GM12878 (cell line): ENCODE measurements at regions not wholly inside any gene's neighbourhood (a gene's known extent, or its start where the extent isn't known, plus 50 kb on each side); places are given as distances from the start of the nearest gene placed in this dataset.

ENCODE experiments used
- ATAC-seq: fragments of 200-7000 bp; cut with Tn5 transposase; 3 replicates; pipeline ENCODE4 v1.9.1; 2020; ENCODE audit warnings: mild to moderate bottlenecking, moderate library complexity
- BruUV-seq: library from RNA; stranded (reverse); fragments of 400-500 nt; replicated peaks from 2 replicates; lab custom pipeline; 2021; lab: Mats Ljungman, UMichigan
- CTCF ChIA-PET: fragments of 300-600 bp; sonication (Branson Sonifier 250); formaldehyde crosslinking; extraction: SDS; loops from one replicate; lab custom pipeline; 2021; ENCODE audit warnings: inconsistent platforms; lab: Yijun Ruan, JAX
- POLR2A ChIA-PET: fragments of 350-600 bp; formaldehyde crosslinking; extraction: SDS; loops from one replicate; lab custom pipeline; 2021; ENCODE audit warnings: inconsistent platforms; lab: Charles Lee
- RAD21 ChIA-PET: fragments of 300-600 bp; sonication (Branson Sonifier 250); formaldehyde crosslinking; loops from one replicate; lab custom pipeline; 2023; ENCODE audit warnings: antibody characterized with exemption; ENCODE audit not compliant: unreplicated experiment; lab: Charles Lee
- SMC1A ChIA-PET: fragments of 300-600 bp; sonication (Branson Sonifier 250); formaldehyde crosslinking; loops from one replicate; lab custom pipeline; 2023; ENCODE audit not compliant: unreplicated experiment, uncharacterized antibody; lab: Charles Lee
- DNase-seq: peaks from one replicate; pipeline ENCODE4 v3.0.0-alpha.2; 2011; ENCODE audit warnings: low read depth, low spot score
- FAIRE-seq: peaks from 3 replicates; lab custom pipeline; 2011; peaks lifted over from hg19 to GRCh38; lab: Jason Lieb, UNC
- H2AFZ ChIP-seq: 2 replicates; pipeline ENCODE4 v1.6.0; 2011; ENCODE audit warnings: low read depth, low read length, control low read depth; ENCODE audit not compliant: control insufficient read depth
- H3K27ac ChIP-seq: 2 replicates; pipeline ENCODE4 v1.5.1; 2011; ENCODE audit warnings: control low read depth; ENCODE audit not compliant: control insufficient read depth, insufficient read depth
- H3K27me3 ChIP-seq, 2 experiments: replicated peaks in 1 of 2; 2 replicates each; pipeline versions ENCODE4 v1.6.0 to v1.6.1; 2011; ENCODE audit warnings: low read length in 1 of 2; ENCODE audit not compliant: control insufficient read depth in 2 of 2, insufficient read depth in 2 of 2
- H3K36me3 ChIP-seq, 2 experiments: 2 replicates each; pipeline ENCODE4 v1.5.1; 2011; ENCODE audit warnings: low read length in 1 of 2; ENCODE audit not compliant: control insufficient read depth in 2 of 2, insufficient read depth in 2 of 2
- H3K4me1 ChIP-seq: 2 replicates; pipeline ENCODE4 v1.6.1; 2011; ENCODE audit warnings: mild to moderate bottlenecking, low read length, moderate library complexity, mixed read lengths; ENCODE audit not compliant: control insufficient read depth, insufficient read depth
- H3K4me2 ChIP-seq: 2 replicates; pipeline ENCODE4 v1.6.0; 2011; ENCODE audit warnings: control low read depth; ENCODE audit not compliant: control insufficient read depth, insufficient read depth
- H3K4me3 ChIP-seq: fragments of 200-600 bp; sonication (generic); 2 replicates; pipeline ENCODE4 v1.5.1; 2016
- H3K79me2 ChIP-seq: 2 replicates; pipeline ENCODE4 v1.6.0; 2011; ENCODE audit warnings: low read length; ENCODE audit not compliant: control insufficient read depth, insufficient read depth
- H3K9ac ChIP-seq: 2 replicates; pipeline ENCODE4 v1.8.0; 2011; ENCODE audit warnings: low read length, control low read depth, mixed read lengths; ENCODE audit not compliant: control insufficient read depth, insufficient read depth
- H3K9me3 ChIP-seq: replicated peaks from 3 replicates; pipeline ENCODE4 v1.5.1; 2011; ENCODE audit warnings: mild to moderate bottlenecking, low read length; ENCODE audit not compliant: control insufficient read depth, insufficient read depth
- H4K20me1 ChIP-seq: 2 replicates; pipeline ENCODE4 v1.6.0; 2011; ENCODE audit not compliant: control insufficient read depth, insufficient read depth
- BACH1 ChIP-seq: fragments of 450-650 bp; IDR thresholded peaks from 2 replicates; pipeline ENCODE4 v1.6.1; 2017; ENCODE audit warnings: mild to moderate bottlenecking, borderline replicate concordance
- BCL11A ChIP-seq: IDR thresholded peaks from 2 replicates; pipeline ENCODE4 v1.6.1; 2011; ENCODE audit warnings: low read depth, low read length
- CBX3 ChIP-seq: fragments of 200-600 bp; sonication (generic); IDR thresholded peaks from 2 replicates; pipeline ENCODE4 v1.6.1; 2016; ENCODE audit warnings: low read depth, borderline replicate concordance
- CHD2 ChIP-seq: IDR thresholded peaks from 2 replicates; pipeline ENCODE4 v1.6.1; 2011; ENCODE audit warnings: low read depth, low read length, improper control_type of control experiment, borderline replicate concordance
- EED ChIP-seq: sonication (generic); IDR thresholded peaks from 2 replicates; pipeline ENCODE4 v1.6.1; 2016; ENCODE audit warnings: antibody characterized with exemption, low read depth
- FOXK2 ChIP-seq: fragments of 450-650 bp; IDR thresholded peaks from 2 replicates; pipeline ENCODE4 v1.6.1; 2017; ENCODE audit warnings: mild to moderate bottlenecking, moderate library complexity
- GATAD2B ChIP-seq: fragments of 450-650 bp; conservative IDR thresholded peaks from 2 replicates; pipeline ENCODE4 v1.6.1; 2017; ENCODE audit warnings: low read depth, mild to moderate bottlenecking, moderate library complexity
- KLF5 ChIP-seq: fragments of 450-650 bp; IDR thresholded peaks from 2 replicates; pipeline ENCODE4 v1.6.1; 2014; ENCODE audit warnings: mild to moderate bottlenecking; ENCODE audit not compliant: partially characterized antibody
- RBBP5 ChIP-seq: fragments of 200-600 bp; sonication (generic); conservative IDR thresholded peaks from 2 replicates; pipeline ENCODE4 v1.6.1; 2016
- SMARCA5 ChIP-seq: fragments of 450-650 bp; IDR thresholded peaks from 2 replicates; pipeline ENCODE4 v1.6.1; 2017; ENCODE audit warnings: mild to moderate bottlenecking
- SUPT20H ChIP-seq: IDR thresholded peaks from 2 replicates; pipeline ENCODE4 v1.6.1; 2011; ENCODE audit warnings: low read depth, mild to moderate bottlenecking, low read length, moderate library complexity, borderline replicate concordance; ENCODE audit not compliant: control insufficient read depth
- TARDBP ChIP-seq: IDR thresholded peaks from 2 replicates; pipeline ENCODE4 v1.6.1; 2016; ENCODE audit warnings: borderline replicate concordance
- ZNF384 ChIP-seq: IDR thresholded peaks from 2 replicates; pipeline ENCODE4 v1.6.1; 2012; ENCODE audit warnings: low read depth, mild to moderate bottlenecking, low read length, improper control_type of control experiment, borderline replicate concordance
- WGBS: methylation state at CpG from one replicate; pipeline ENCODE4 v1.1.6; 2016; ENCODE audit warnings: low lambda C conversion rate; ENCODE audit not compliant: insufficient replicate concordance, insufficient coverage; ENCODE audit errors: missing lambda C conversion rate; 5-methylcytosine and 5-hydroxymethylcytosine counted together
- in situ Hi-C: fragments of 300-500 bp; cut with MboI; formaldehyde crosslinking; loops from 9 replicates; pipeline ENCODE4 v1.14.3; 2018; ENCODE audit warnings: mixed read lengths
- intact Hi-C: fragments of 100-400 bp; cut with micrococcal nuclease; formaldehyde crosslinking; loops from one replicate; pipeline ENCODE4 v1.14.2; 2022; ENCODE audit not compliant: unreplicated experiment
- TF ChIP-seq, protein P1 (sequence below): fragments of 450-650 bp; IDR thresholded peaks from 2 replicates; pipeline ENCODE4 v1.6.1; 2016; ENCODE audit warnings: mild to moderate bottlenecking, moderate library complexity, borderline replicate concordance
- TF ChIP-seq, protein P2 (sequence below): fragments of 450-650 bp; formaldehyde crosslinking; IDR thresholded peaks from 2 replicates; pipeline ENCODE4 v1.5.0; 2022; ENCODE audit warnings: mild to moderate bottlenecking, missing genetic modification characterization

DNA sequence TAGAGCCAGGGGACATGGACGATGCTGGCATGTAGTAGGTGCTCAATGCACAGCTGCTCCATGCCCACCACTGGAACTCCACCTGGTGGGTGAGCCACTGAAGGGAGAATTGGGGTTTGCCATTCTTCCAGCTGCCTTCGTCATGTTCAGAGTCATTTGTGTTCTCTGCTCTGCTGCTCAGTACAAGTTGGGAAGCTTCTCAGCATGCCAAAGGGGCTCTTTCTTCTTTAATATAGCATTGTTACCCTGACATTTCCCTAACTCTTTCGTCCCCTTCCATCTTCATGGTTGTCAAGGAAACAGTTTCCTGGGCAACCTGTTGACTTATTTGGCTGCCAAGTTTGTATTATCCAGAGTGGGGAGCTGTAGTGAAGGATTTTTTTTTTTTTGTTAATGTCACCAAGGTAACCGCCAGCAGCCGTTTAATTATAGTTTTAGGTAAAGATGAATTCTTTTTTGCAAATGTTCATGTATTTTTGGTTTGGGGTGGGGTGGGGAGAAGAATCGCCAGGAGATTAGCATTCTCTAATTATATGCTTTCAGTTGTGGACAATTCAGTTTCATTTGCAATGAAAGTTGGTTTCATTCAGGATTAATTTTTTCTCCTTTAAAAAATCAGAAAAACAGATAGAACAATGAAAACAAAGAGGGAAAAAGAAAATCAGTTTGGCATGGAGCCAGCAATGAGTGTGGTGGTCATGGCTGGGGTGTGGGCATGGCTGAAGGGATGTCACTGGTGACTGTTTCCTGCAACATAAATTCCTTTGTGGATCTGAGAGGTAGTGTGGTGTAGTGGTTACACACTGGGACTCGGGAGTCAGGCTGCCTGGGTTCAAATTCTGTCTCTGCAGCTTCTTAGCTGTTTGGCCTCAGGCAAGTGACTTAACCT, 73.0 kb upstream of the KCNG1 start:
- FAIRE-seq (no peak), DNase-seq (no peak), ATAC-seq (no peak)
- no peak overlapping the region for H2AFZ ChIP-seq
- H3K79me2 ChIP-seq = no peaks in the 10 kb centered on the region
- no peaks in the 10 kb centered on the region for H3K9me3 ChIP-seq
- POLR2A ChIA-PET = no interaction called here
- CTCF ChIA-PET = no interaction called here
- intact Hi-C loops (no loop called here), in situ Hi-C loops (no loop called here)
- no peaks in the 10 kb centered on the region; a peak in 2 of 4 replicates for H3K27me3 ChIP-seq
- no TSS peak for BruUV-seq
- H3K27ac ChIP-seq = no peak overlapping the region
- no peak overlapping the region for H3K4me3 ChIP-seq
- WGBS = 27% methylated on average over 7 of the region's 7 CpGs
- SMC1A ChIA-PET = no interaction called here
- no peaks in the 10 kb centered on the region for H3K36me3 ChIP-seq
- H4K20me1 ChIP-seq = no peaks in the 10 kb centered on the region
- TF ChIP-seq BACH1 (no peak), SMARCA5 (no peak), RBBP5 (no peak), CBX3 (no peak), TARDBP (no peak), EED (no peak), ZNF384 (no peak), SUPT20H (no peak), GATAD2B (no peak), FOXK2 (no peak), KLF5 (no peak), CHD2 (no peak), BCL11A (no peak)
- TF ChIP-seq, protein P1, sequence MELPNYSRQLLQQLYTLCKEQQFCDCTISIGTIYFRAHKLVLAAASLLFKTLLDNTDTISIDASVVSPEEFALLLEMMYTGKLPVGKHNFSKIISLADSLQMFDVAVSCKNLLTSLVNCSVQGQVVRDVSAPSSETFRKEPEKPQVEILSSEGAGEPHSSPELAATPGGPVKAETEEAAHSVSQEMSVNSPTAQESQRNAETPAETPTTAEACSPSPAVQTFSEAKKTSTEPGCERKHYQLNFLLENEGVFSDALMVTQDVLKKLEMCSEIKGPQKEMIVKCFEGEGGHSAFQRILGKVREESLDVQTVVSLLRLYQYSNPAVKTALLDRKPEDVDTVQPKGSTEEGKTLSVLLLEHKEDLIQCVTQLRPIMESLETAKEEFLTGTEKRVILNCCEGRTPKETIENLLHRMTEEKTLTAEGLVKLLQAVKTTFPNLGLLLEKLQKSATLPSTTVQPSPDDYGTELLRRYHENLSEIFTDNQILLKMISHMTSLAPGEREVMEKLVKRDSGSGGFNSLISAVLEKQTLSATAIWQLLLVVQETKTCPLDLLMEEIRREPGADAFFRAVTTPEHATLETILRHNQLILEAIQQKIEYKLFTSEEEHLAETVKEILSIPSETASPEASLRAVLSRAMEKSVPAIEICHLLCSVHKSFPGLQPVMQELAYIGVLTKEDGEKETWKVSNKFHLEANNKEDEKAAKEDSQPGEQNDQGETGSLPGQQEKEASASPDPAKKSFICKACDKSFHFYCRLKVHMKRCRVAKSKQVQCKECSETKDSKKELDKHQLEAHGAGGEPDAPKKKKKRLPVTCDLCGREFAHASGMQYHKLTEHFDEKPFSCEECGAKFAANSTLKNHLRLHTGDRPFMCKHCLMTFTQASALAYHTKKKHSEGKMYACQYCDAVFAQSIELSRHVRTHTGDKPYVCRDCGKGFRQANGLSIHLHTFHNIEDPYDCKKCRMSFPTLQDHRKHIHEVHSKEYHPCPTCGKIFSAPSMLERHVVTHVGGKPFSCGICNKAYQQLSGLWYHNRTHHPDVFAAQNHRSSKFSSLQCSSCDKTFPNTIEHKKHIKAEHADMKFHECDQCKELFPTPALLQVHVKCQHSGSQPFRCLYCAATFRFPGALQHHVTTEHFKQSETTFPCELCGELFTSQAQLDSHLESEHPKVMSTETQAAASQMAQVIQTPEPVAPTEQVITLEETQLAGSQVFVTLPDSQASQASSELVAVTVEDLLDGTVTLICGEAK = no peak
- TF ChIP-seq, protein P2, sequence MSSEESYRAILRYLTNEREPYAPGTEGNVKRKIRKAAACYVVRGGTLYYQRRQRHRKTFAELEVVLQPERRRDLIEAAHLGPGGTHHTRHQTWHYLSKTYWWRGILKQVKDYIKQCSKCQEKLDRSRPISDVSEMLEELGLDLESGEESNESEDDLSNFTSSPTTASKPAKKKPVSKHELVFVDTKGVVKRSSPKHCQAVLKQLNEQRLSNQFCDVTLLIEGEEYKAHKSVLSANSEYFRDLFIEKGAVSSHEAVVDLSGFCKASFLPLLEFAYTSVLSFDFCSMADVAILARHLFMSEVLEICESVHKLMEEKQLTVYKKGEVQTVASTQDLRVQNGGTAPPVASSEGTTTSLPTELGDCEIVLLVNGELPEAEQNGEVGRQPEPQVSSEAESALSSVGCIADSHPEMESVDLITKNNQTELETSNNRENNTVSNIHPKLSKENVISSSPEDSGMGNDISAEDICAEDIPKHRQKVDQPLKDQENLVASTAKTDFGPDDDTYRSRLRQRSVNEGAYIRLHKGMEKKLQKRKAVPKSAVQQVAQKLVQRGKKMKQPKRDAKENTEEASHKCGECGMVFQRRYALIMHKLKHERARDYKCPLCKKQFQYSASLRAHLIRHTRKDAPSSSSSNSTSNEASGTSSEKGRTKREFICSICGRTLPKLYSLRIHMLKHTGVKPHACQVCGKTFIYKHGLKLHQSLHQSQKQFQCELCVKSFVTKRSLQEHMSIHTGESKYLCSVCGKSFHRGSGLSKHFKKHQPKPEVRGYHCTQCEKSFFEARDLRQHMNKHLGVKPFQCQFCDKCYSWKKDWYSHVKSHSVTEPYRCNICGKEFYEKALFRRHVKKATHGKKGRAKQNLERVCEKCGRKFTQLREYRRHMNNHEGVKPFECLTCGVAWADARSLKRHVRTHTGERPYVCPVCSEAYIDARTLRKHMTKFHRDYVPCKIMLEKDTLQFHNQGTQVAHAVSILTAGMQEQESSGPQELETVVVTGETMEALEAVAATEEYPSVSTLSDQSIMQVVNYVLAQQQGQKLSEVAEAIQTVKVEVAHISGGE (CRISPR knock-in tag) = no peak
- H3K4me1 ChIP-seq = no peaks in the 10 kb centered on the region
- no peak overlapping the region for H3K9ac ChIP-seq
- H3K4me2 ChIP-seq = no peak overlapping the region
- RAD21 ChIA-PET = no interaction called here
